CD4-positive, alpha-beta T cell treated with Interleukin-21 for 1 hour (primary cell): ENCODE measurements at regions not wholly inside any gene's neighbourhood (a gene's known extent, or its start where the extent isn't known, plus 50 kb on each side); places are given as distances from the start of the nearest gene placed in this dataset.
A peak's percentile ranks its signal among the peaks of the same experiment; 100 is the strongest.
"Not testable (repeated sequence)": the region's sequence is repeated elsewhere in the genome, so short reads cannot be mapped to it uniquely, and the experiment has no call there.

ENCODE experiments used
- DNase-seq: peaks from one replicate; pipeline ENCODE4 v3.0.0-alpha.2; 2020

- no peak for DNase-seq
Observed at GRCh38 chr7:142461437-142461836, 203.6 kb upstream of the PRSS58 start.

- DNase-seq: no peak
Observed at GRCh38 chr7:142460402-142461117, 202.7 kb upstream of the PRSS58 start.

GRCh38 chr7:142459551-142459963 lies 201.7 kb upstream of the PRSS58 start:
- peak; percentile 55 for DNase-seq

GRCh38 chr7:142457146-142457703 lies 199.4 kb upstream of the PRSS58 start:
- DNase-seq: no peak

GRCh38 chr7:142455392-142455791 lies 197.5 kb upstream of the PRSS58 start:
- no peak for DNase-seq

GRCh38 chr7:142454862-142455261 lies 197.0 kb upstream of the PRSS58 start:
- DNase-seq: peak; percentile 63

GRCh38 chr7:142452791-142453190 lies 194.9 kb upstream of the PRSS58 start:
- no peak for DNase-seq

GRCh38 chr7:142451817-142452216 lies 194.0 kb upstream of the PRSS58 start:
- DNase-seq: no peak

GRCh38 chr7:142451296-142451695 lies 193.4 kb upstream of the PRSS58 start:
- no peak for DNase-seq

- DNase-seq: no peak
Observed at GRCh38 chr7:142450695-142451094, 192.8 kb upstream of the PRSS58 start.

GRCh38 chr7:142450206-142450605 lies 192.3 kb upstream of the PRSS58 start:
- no peak for DNase-seq

GRCh38 chr7:142448857-142449256 lies 191.0 kb upstream of the PRSS58 start:
- DNase-seq: not testable (repeated sequence)

- no peak for DNase-seq
Observed at GRCh38 chr7:142447762-142448161, 189.9 kb upstream of the PRSS58 start.

- DNase-seq: peak; percentile 58
Observed at GRCh38 chr7:142445019-142445686, 187.3 kb upstream of the PRSS58 start.

- DNase-seq: no peak
Observed at GRCh38 chr7:142443216-142444010, 185.6 kb upstream of the PRSS58 start.

- no peak for DNase-seq
Observed at GRCh38 chr7:142442396-142442795, 184.5 kb upstream of the PRSS58 start.

GRCh38 chr7:142440906-142441411 lies 183.1 kb upstream of the PRSS58 start:
- DNase-seq: peak; percentile 33

- no peak for DNase-seq
Observed at GRCh38 chr7:142440219-142440905, 182.5 kb upstream of the PRSS58 start.

GRCh38 chr7:142439739-142440138 lies 181.9 kb upstream of the PRSS58 start:
- no peak for DNase-seq

GRCh38 chr7:142438923-142439515 lies 181.2 kb upstream of the PRSS58 start:
- no peak for DNase-seq

GRCh38 chr7:142438235-142438922 lies 180.5 kb upstream of the PRSS58 start:
- peak; percentile 42 for DNase-seq
